Activated B cell treated with CpG ODN at 0.5 μM for 24 hours (primary cell): ENCODE measurements at regions not wholly inside any gene's neighbourhood (a gene's known extent, or its start where the extent isn't known, plus 50 kb on each side); places are given as distances from the start of the nearest gene placed in this dataset.

Experiments used
- ATAC-seq: fragments of 200-7000 bp; cut with Tn5 transposase; one replicate; pipeline ENCODE4 v1.10.0; 2021; ENCODE audit warnings: low read depth, mild to moderate bottlenecking, moderate library complexity
- CTCF ChIA-PET: fragments of 350-600 bp; sonication (Branson Sonifier 250); formaldehyde crosslinking; loops from one replicate; lab custom pipeline; 2021; ENCODE audit warnings: antibody characterized with exemption; lab: Charles Lee
- POLR2A ChIA-PET: fragments of 350-600 bp; sonication (Branson Sonifier 250); formaldehyde crosslinking; loops from one replicate; lab custom pipeline; 2021; ENCODE audit warnings: antibody characterized with exemption; lab: Charles Lee
- DNase-seq: peaks from one replicate; pipeline ENCODE4 v3.0.0; 2022
- H3K27ac Mint-ChIP-seq: one replicate; pipeline ENCODE4 v1.8.0; 2020; ENCODE audit warnings: mixed read lengths
- H3K27me3 Mint-ChIP-seq: one replicate; pipeline ENCODE4 v1.8.0; 2021; ENCODE audit warnings: mixed read lengths
- H3K36me3 Mint-ChIP-seq: one replicate; pipeline ENCODE4 v1.8.0; 2021; ENCODE audit warnings: low read depth, mixed read lengths
- H3K4me1 Mint-ChIP-seq: one replicate; pipeline ENCODE4 v1.8.0; 2021; ENCODE audit warnings: mixed read lengths
- H3K4me3 Mint-ChIP-seq: one replicate; pipeline ENCODE4 v1.8.0; 2020; ENCODE audit warnings: mild to moderate bottlenecking, mixed read lengths
- H3K9me3 Mint-ChIP-seq: one replicate; pipeline ENCODE4 v1.8.0; 2020; ENCODE audit warnings: mixed read lengths
- CTCF ChIP-seq: fragments of 200-600 bp; IDR thresholded peaks from one replicate; pipeline ENCODE4 v1.8.0; 2022; ENCODE audit warnings: antibody characterized with exemption, mild to moderate bottlenecking
- intact Hi-C: fragments of 100-400 bp; cut with micrococcal nuclease; formaldehyde crosslinking; loops from one replicate; pipeline ENCODE4 v1.15.1; 2024

DNA sequence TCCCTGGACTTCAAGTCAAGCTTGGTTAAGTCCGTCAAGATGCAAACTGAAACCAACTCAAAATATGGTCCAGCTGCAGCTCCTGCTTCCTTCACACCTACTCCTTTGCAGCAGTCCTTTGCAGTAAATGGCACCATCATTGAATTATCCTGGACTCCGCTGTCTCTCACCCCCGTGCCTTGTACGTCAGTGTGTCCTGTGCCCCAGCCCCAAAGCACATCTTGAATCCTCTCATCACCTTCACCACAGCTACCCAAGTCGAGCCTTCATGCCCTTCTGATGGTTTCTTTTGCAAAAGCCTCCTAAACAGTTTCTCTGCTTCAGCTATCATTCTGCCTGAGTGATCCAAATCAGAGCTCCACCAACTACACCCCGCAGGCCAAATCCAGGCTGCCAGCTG is 88.4 kb upstream of the LEP start:
- no peak for ATAC-seq
- H3K36me3 Mint-ChIP-seq = no peaks in the 10 kb centered on the region
- H3K27ac Mint-ChIP-seq = no peak overlapping the region
- intact Hi-C loops = no loop called here
- POLR2A ChIA-PET = no interaction called here
- H3K27me3 Mint-ChIP-seq = peaks cover 13% of the 10 kb centered on the region
- H3K4me3 Mint-ChIP-seq = no peak overlapping the region
- H3K9me3 Mint-ChIP-seq = no peaks in the 10 kb centered on the region
- DNase-seq = no peak
- CTCF ChIA-PET = interaction anchor here (1.3 kb wide), 1 partner anchor 17 kb away, joined by 3 read pairs; no protein-coding TSS in a partner anchor
- H3K4me1 Mint-ChIP-seq = no peaks in the 10 kb centered on the region
- no peak for TF ChIP-seq CTCF

DNA sequence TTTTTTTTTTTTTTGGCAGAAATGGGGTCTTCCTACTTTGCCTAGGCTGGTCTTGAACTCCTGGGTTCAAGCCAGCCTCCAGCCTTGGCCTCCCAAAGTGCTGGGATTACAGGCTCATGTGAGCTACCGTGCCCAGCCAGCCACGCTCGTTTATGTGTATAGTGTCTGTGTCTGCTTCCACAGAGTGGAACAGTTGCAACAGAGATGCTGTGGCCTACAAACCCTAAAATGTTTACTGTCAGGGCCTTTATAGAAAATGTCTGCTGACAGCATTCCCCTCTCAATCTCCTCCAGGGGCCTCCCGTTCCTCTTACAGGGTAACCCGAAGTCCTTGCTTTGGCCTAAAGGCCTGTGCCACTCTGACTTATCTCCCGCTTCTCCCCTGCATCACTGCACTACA is 87.6 kb upstream of the LEP start:
- CTCF ChIA-PET = interaction anchor here (1.3 kb wide), 1 partner anchor 18 kb away, joined by 3 read pairs; no protein-coding TSS in a partner anchor
- no peak overlapping the region for H3K4me3 Mint-ChIP-seq
- H3K9me3 Mint-ChIP-seq = no peaks in the 10 kb centered on the region
- no peak overlapping the region for H3K27ac Mint-ChIP-seq
- H3K4me1 Mint-ChIP-seq = no peaks in the 10 kb centered on the region
- H3K27me3 Mint-ChIP-seq = peaks cover 15% of the 10 kb centered on the region
- intact Hi-C loops = no loop called here
- H3K36me3 Mint-ChIP-seq = no peaks in the 10 kb centered on the region
- ATAC-seq = no peak
- DNase-seq = no peak
- no peak for TF ChIP-seq CTCF
- POLR2A ChIA-PET = no interaction called here

- H3K4me3 Mint-ChIP-seq = no peak overlapping the region
- CTCF ChIA-PET = no interaction called here
- no peaks in the 10 kb centered on the region for H3K36me3 Mint-ChIP-seq
- POLR2A ChIA-PET = interaction anchor here (0.9 kb wide), 1 partner anchor 45 kb away, joined by 3 read pairs; no protein-coding TSS in a partner anchor
- no peak overlapping the region for H3K27ac Mint-ChIP-seq
- no peak for TF ChIP-seq CTCF
- DNase-seq = no peak
- no peak for ATAC-seq
- intact Hi-C loops = no loop called here
- no peaks in the 10 kb centered on the region for H3K9me3 Mint-ChIP-seq
- peaks cover 13% of the 10 kb centered on the region for H3K27me3 Mint-ChIP-seq
- no peaks in the 10 kb centered on the region for H3K4me1 Mint-ChIP-seq
These were observed 86.6 kb upstream of the LEP start for GRCh38 chr7:128154504-128154903.

- TF ChIP-seq CTCF = no peak
- POLR2A ChIA-PET = interaction anchor here (0.9 kb wide), 1 partner anchor 46 kb away, joined by 3 read pairs; no protein-coding TSS in a partner anchor
- H3K27ac Mint-ChIP-seq = no peak overlapping the region
- peaks cover 17% of the 10 kb centered on the region for H3K27me3 Mint-ChIP-seq
- intact Hi-C loops = no loop called here
- CTCF ChIA-PET = interaction anchor here (1.1 kb wide), 1 partner anchor 20 kb away, joined by 3 read pairs; no protein-coding TSS in a partner anchor
- H3K4me1 Mint-ChIP-seq = no peaks in the 10 kb centered on the region
- H3K9me3 Mint-ChIP-seq = no peaks in the 10 kb centered on the region
- H3K4me3 Mint-ChIP-seq = no peak overlapping the region
- DNase-seq (no peak), ATAC-seq (no peak)
- no peaks in the 10 kb centered on the region for H3K36me3 Mint-ChIP-seq
These were observed 85.9 kb upstream of the LEP start for GRCh38 chr7:128155100-128155740.

DNA sequence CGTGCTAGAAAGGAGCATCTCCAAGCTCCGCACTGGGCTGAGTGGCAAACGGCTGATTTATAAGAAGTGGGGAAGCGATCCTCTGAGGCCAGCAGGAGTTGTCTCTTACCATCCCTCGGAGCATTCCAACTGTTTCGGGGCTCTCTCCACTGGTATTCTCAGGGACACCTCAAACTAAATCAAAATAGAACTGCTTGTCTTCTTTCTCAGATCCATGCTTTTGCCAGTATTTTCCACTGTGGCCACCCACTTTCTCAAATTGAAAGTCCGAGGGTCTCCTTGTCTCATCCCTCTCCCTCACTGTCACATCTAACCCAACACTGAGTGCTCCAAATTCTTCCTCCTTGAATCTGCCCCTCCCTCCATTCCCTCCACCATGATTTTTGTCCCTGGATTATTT is 83.2 kb upstream of the LEP start:
- Mint-ChIP-seq H3K27me3 (peaks cover 33% of the 10 kb centered on the region), H3K36me3 (no peaks in the 10 kb centered on the region), H3K4me1 (no peaks in the 10 kb centered on the region), H3K4me3 (no peak overlapping the region), H3K27ac (no peak overlapping the region), H3K9me3 (no peaks in the 10 kb centered on the region)
- DNase-seq (no peak), ATAC-seq (no peak)
- no peak for TF ChIP-seq CTCF
- intact Hi-C loops = no loop called here
- ChIA-PET CTCF (no interaction called here), POLR2A (no interaction called here)
